Lower lobe of right lung (tissue), 2 donors: ENCODE measurements at regions not wholly inside any gene's neighbourhood (a gene's known extent, or its start where the extent isn't known, plus 50 kb on each side); places are given as distances from the start of the nearest gene placed in this dataset.

Experiments used
- ATAC-seq, 2 donors: fragments of 200-7000 bp; cut with Tn5 transposase; one replicate each; pipeline ENCODE4 v1.9.1; 2020 to 2022; ENCODE audit warnings: mild to moderate bottlenecking in 2 of 2, moderate library complexity in 2 of 2
- DNase-seq: peaks from one replicate; pipeline ENCODE4 v3.0.0-alpha.2; 2020
- H3K27ac ChIP-seq: fragments of 200-600 bp; one replicate; pipeline ENCODE4 v1.8.0; 2022
- H3K27me3 ChIP-seq: fragments of 200-600 bp; one replicate; pipeline ENCODE4 v1.8.0; 2022; ENCODE audit warnings: low read depth
- H3K36me3 ChIP-seq: fragments of 200-600 bp; one replicate; pipeline ENCODE4 v1.8.0; 2022; ENCODE audit warnings: mild to moderate bottlenecking
- H3K4me1 ChIP-seq: fragments of 200-600 bp; one replicate; pipeline ENCODE4 v1.8.0; 2022
- H3K4me3 ChIP-seq: fragments of 200-600 bp; one replicate; pipeline ENCODE4 v1.8.0; 2022; ENCODE audit warnings: mild to moderate bottlenecking
- H3K9me3 ChIP-seq: fragments of 200-600 bp; one replicate; pipeline ENCODE4 v1.8.0; 2022
- CTCF ChIP-seq: fragments of 200-600 bp; IDR thresholded peaks from one replicate; pipeline ENCODE4 v1.8.0; 2022; ENCODE audit warnings: antibody characterized with exemption, mild to moderate bottlenecking
- intact Hi-C: fragments of 100-400 bp; cut with DNase I; formaldehyde crosslinking; loops from one replicate; pipeline ENCODE4 v1.11.0; 2022
- donor health status: DM: no; HTN: yes; CAD: no; lungs with severe emphysema.

GRCh38 chr9:129557192-129558036, 63.5 kb downstream of the C9orf50 start:
- intact Hi-C loops: no loop called here
- no peak overlapping the region for H3K4me3 ChIP-seq
- no peak for DNase-seq
- no peaks in the 10 kb centered on the region for H3K9me3 ChIP-seq
- TF ChIP-seq CTCF: no peak
- H3K27ac ChIP-seq: no peak overlapping the region
- H3K27me3 ChIP-seq: no peaks in the 10 kb centered on the region
- H3K4me1 ChIP-seq: peaks cover 6% of the 10 kb centered on the region
- H3K36me3 ChIP-seq: no peaks in the 10 kb centered on the region
- peak in 1 of 2 donors; percentile 13 for ATAC-seq

DNA sequence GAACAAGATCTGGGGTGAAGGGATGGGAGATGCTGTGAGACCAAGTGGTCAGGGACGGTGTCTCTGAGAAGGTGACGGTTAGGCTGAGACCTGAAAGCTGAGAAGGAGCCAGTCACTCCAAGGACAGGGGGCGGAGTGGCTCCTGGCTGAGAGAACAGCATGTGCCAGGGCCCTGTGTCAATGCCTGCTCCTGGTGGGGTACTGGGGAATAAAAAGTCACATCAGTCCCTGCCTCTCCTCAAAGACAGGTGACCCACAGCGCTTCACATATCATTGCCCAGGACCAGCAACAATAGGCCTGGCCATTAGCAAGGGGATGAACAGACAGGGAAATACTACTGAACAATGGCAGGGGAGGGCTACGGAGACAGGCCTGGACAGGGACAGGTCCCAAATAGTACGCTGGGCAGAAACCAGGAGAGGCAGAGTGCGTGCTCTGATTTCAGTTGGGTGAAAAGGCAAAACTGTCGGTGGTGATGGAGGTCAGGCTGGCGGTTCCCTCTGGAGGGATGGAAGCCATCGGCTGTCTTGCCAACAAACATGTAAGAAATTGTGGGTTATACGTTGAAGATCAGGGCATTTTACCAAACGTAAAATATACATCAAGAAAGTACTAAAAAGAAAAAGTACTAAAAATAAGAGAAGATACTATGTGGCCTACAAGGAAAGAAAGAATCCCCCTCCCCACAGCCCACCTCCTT, 64.3 kb downstream of the C9orf50 start:
- Histone ChIP-seq H3K36me3 (no peaks in the 10 kb centered on the region), H3K4me1 (peaks cover 2% of the 10 kb centered on the region), H3K4me3 (no peak overlapping the region), H3K27ac (no peak overlapping the region), H3K27me3 (no peaks in the 10 kb centered on the region), H3K9me3 (no peaks in the 10 kb centered on the region)
- TF ChIP-seq CTCF: no peak
- no peak for DNase-seq
- ATAC-seq: no peak
- intact Hi-C loops: no loop called here

DNA sequence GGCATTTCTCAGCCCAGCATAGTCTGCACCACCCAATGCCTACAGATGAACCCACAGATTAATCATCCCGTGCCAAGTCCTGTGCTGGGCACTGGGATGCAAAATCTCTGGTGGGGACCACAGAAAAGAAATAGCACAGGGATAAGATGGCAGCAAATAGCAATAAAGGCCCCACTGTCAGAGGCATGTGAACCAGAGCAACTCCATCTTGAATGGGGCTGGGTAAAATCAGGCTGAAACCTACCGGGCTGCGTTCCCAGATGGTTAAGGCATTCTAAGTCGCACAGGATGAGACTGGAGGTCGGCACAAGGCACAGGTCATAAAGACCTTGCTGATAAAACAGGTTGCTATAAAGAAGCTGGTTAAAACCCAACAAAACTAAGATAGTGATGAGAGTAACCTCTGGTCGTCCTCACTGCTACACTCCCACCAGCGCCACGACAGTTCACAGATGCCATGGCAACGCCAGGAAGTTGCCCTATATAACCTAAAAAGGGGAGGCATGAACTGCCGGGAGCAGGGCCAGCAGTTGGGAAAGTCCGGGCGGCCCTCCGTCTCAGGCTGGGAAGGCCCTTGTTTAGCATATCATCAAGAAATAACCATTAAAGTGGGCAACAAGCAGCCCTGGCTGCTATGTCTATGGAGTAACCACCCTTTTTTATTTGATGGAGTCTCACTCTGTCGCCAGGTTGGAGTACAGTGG, 65.2 kb downstream of the C9orf50 start:
- intact Hi-C loops: no loop called here
- DNase-seq (no peak), ATAC-seq (no peak)
- H3K36me3 ChIP-seq: no peaks in the 10 kb centered on the region
- no peak overlapping the region for H3K4me3 ChIP-seq
- H3K9me3 ChIP-seq: no peaks in the 10 kb centered on the region
- H3K27me3 ChIP-seq: peaks cover 5% of the 10 kb centered on the region
- TF ChIP-seq CTCF: no peak
- no peaks in the 10 kb centered on the region for H3K4me1 ChIP-seq
- H3K27ac ChIP-seq: no peak overlapping the region

DNA sequence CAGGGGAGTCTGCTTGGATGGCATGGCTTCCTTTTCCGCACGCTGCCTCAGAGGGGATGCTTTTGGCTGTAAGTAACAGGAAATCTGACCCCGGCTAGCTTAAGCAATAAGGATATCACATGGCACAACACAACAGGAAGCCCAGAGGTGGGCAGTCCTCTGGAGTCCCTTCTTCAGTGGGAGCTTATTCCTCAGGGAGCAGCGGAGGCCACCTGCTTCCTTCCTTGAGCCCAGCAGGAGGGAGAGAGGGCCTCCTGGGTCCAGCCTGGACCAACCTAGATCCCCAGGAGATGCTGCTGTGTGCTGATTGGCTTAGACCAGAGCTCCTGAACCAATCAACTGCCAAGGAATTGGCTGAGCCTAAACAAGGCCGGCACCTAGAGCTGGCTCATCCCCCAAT, 66.3 kb downstream of the C9orf50 start:
- intact Hi-C loops: no loop called here
- H3K27me3 ChIP-seq: peaks cover 12% of the 10 kb centered on the region
- no peaks in the 10 kb centered on the region for H3K36me3 ChIP-seq
- no peaks in the 10 kb centered on the region for H3K9me3 ChIP-seq
- peaks cover 10% of the 10 kb centered on the region for H3K4me1 ChIP-seq
- DNase-seq: no peak
- TF ChIP-seq CTCF: no peak
- H3K4me3 ChIP-seq: no peak overlapping the region
- H3K27ac ChIP-seq: no peak overlapping the region
- ATAC-seq: no peak

DNA sequence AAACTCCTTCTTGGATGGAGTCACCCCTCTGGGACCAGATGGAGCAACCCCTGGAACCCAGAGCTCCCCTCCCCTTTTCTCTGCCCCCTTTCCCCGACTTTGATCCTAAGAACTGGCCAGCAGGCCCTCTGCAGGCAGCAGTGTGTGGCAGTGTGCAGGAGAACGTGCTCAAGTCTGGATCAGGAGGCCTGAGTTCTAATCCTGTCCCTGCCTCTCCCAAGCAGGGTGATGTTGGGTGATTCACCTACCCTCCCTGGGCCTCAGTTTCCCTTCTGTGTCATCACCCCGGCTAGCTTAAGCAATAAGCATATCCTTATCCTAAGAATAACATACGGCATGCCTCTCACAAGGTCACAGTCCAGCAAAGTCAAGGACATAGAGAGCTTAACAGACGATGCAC, 67.6 kb downstream of the C9orf50 start:
- no peaks in the 10 kb centered on the region for H3K36me3 ChIP-seq
- intact Hi-C loops: no loop called here
- H3K4me3 ChIP-seq: no peak overlapping the region
- peaks cover 22% of the 10 kb centered on the region for H3K4me1 ChIP-seq
- no peak overlapping the region for H3K27ac ChIP-seq
- DNase-seq (no peak), ATAC-seq (no peak)
- H3K9me3 ChIP-seq: no peaks in the 10 kb centered on the region
- peaks cover 18% of the 10 kb centered on the region for H3K27me3 ChIP-seq
- TF ChIP-seq CTCF: no peak
